ENCODE measurements at regions not wholly inside any gene's neighbourhood (a gene's known extent, or its start where the extent isn't known, plus 50 kb on each side); places are given as distances from the start of the nearest gene placed in this dataset.
"Not testable (repeated sequence)": the region's sequence is repeated elsewhere in the genome, so short reads cannot be mapped to it uniquely, and the experiment has no call there.

- ATAC-seq, result no peak
- Histone ChIP-seq H3K9me3 (no peaks in the 10 kb centered on the region), H3K4me1 (no peaks in the 10 kb centered on the region), H3K36me3 (no peaks in the 10 kb centered on the region), H3K27ac (no peak overlapping the region), H3K27me3 (no peaks in the 10 kb centered on the region), H3K4me3 (no peak overlapping the region)
- WGBS, 2 donors (ENCODE audit: low coverage in 1 of 2), result 74 to 80% methylated on average over 1 of the region's 1 CpG
- TF ChIP-seq, protein P1, sequence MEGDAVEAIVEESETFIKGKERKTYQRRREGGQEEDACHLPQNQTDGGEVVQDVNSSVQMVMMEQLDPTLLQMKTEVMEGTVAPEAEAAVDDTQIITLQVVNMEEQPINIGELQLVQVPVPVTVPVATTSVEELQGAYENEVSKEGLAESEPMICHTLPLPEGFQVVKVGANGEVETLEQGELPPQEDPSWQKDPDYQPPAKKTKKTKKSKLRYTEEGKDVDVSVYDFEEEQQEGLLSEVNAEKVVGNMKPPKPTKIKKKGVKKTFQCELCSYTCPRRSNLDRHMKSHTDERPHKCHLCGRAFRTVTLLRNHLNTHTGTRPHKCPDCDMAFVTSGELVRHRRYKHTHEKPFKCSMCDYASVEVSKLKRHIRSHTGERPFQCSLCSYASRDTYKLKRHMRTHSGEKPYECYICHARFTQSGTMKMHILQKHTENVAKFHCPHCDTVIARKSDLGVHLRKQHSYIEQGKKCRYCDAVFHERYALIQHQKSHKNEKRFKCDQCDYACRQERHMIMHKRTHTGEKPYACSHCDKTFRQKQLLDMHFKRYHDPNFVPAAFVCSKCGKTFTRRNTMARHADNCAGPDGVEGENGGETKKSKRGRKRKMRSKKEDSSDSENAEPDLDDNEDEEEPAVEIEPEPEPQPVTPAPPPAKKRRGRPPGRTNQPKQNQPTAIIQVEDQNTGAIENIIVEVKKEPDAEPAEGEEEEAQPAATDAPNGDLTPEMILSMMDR (IDR thresholded peaks at IDR 0.05), result no peak
- TF ChIP-seq POLR2A (IDR thresholded peaks at IDR 0.05), result no peak
- no peak for TF ChIP-seq EP300 (IDR thresholded peaks at IDR 0.05)
- TF ChIP-seq POLR2AphosphoS5 (IDR thresholded peaks at IDR 0.05), result no peak
Measured at GRCh38 chr5:83865579-83865978, 144.9 kb upstream of the HAPLN1 start.

- 56 to 67% methylated on average over 1 of the region's 1 CpG for WGBS, 2 donors (ENCODE audit: low coverage in 1 of 2)
- TF ChIP-seq EP300 (IDR thresholded peaks at IDR 0.05) (no peak), POLR2A (IDR thresholded peaks at IDR 0.05) (no peak), POLR2AphosphoS5 (IDR thresholded peaks at IDR 0.05) (no peak)
- TF ChIP-seq, protein P1 (IDR thresholded peaks at IDR 0.05), result no peak
Measured at GRCh38 chr5:83864652-83865051, 144.0 kb upstream of the HAPLN1 start.

GRCh38 chr5:83857341-83857740, 136.7 kb upstream of the HAPLN1 start:
- Histone ChIP-seq H3K4me3 (no peak overlapping the region), H3K27ac (no peak overlapping the region), H3K36me3 (no peaks in the 10 kb centered on the region), H3K27me3 (no peaks in the 10 kb centered on the region), H3K4me1 (no peaks in the 10 kb centered on the region), H3K9me3 (no peaks in the 10 kb centered on the region)
- no peak for ATAC-seq
- WGBS, 2 donors (ENCODE audit: low coverage in 1 of 2), result 64 to 100% methylated on average over 1 of the region's 1 CpG
- TF ChIP-seq POLR2A (IDR thresholded peaks at IDR 0.05) (no peak), POLR2AphosphoS5 (IDR thresholded peaks at IDR 0.05) (no peak), EP300 (IDR thresholded peaks at IDR 0.05) (no peak)
- TF ChIP-seq, protein P1 (IDR thresholded peaks at IDR 0.05), result no peak

More at GRCh38 chr5:83864652-83865051, 144.0 kb upstream of the HAPLN1 start:
- no peak overlapping the region for H3K27ac ChIP-seq
- no peak overlapping the region for H3K4me3 ChIP-seq
- no peaks in the 10 kb centered on the region for H3K9me3 ChIP-seq
- no peaks in the 10 kb centered on the region for H3K36me3 ChIP-seq
- no peak for ATAC-seq
- no peaks in the 10 kb centered on the region for H3K27me3 ChIP-seq
- no peaks in the 10 kb centered on the region for H3K4me1 ChIP-seq

DNA sequence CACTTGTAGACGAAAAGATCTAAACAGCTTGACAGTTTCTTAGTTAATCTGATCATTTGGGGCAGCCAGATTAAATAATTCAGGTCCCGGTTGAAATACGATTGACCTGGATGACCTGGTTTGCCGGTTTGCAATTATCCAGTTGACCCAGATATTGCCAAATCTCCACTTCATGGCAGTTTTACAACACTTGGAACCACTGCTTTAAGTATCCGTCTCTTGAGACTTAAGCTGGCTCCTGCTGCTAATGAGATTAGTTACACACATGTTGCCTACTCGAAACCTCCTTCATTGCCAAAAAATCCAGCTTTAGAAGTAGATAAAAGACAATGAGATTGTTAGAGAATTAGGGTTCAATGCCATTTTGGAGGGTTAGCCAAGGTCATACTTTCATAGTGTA, 136.2 kb upstream of the HAPLN1 start:
- ATAC-seq, result no peak

DNA sequence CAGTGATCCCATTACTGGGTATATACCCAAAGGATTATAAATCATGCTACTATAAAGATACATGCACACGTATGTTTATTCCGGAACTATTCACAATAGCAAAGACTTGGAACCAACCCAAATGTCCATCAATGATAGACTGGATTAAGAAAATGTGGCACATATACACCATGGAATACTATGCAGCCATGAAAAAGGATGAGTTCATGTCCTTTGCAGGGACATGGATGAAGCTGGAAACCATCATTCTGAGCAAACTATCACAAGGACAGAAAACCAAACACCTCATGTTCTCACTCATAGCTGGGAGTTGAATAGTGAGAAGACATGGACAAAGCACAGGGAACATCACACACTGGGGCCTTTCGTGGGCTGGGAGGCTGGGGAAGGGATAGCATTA, 129.8 kb upstream of the HAPLN1 start:
- not testable (repeated sequence) for H3K36me3 ChIP-seq, ATAC-seq, H3K27ac ChIP-seq, H3K4me1 ChIP-seq, H3K9me3 ChIP-seq, H3K4me3 ChIP-seq, H3K27me3 ChIP-seq
- WGBS, 2 donors (ENCODE audit: low coverage in 1 of 2), result 80 to 90% methylated on average over 2 to 3 of the region's 3 CpGs

More for the DNA sequence above, 136.2 kb upstream of the HAPLN1 start:
- Histone ChIP-seq H3K9me3 (no peaks in the 10 kb centered on the region), H3K4me1 (no peaks in the 10 kb centered on the region), H3K36me3 (no peaks in the 10 kb centered on the region), H3K27me3 (no peaks in the 10 kb centered on the region), H3K27ac (no peak overlapping the region), H3K4me3 (no peak overlapping the region)
- no peak for TF ChIP-seq POLR2A (IDR thresholded peaks at IDR 0.05)
- no peak for TF ChIP-seq POLR2AphosphoS5 (IDR thresholded peaks at IDR 0.05)
- TF ChIP-seq, protein P1 (IDR thresholded peaks at IDR 0.05), result no peak
- no peak for TF ChIP-seq EP300 (IDR thresholded peaks at IDR 0.05)
- 43 to 70% methylated on average over 3 to 6 of the region's 6 CpGs for WGBS, 2 donors (ENCODE audit: low coverage in 1 of 2)
